H9 (cell line): ENCODE measurements at regions not wholly inside any gene's neighbourhood (a gene's known extent, or its start where the extent isn't known, plus 50 kb on each side); places are given as distances from the start of the nearest gene placed in this dataset.

Source experiments
- DNase-seq: peaks from one replicate; pipeline ENCODE4 v3.0.0-alpha.2; 2017
- H2AFZ ChIP-seq: one replicate; pipeline ENCODE4 v1.6.1; 2013; ENCODE audit warnings: mild to moderate bottlenecking, low read length, control low read depth, moderate library complexity
- H2AK5ac ChIP-seq: 2 replicates; pipeline ENCODE4 v1.6.1; 2013; ENCODE audit warnings: low read length, control low read depth, mixed read lengths; ENCODE audit not compliant: insufficient read length
- H2BK120ac ChIP-seq: one replicate; pipeline ENCODE4 v1.6.1; 2013; ENCODE audit warnings: low read depth, mild to moderate bottlenecking, low read length, control low read depth, inconsistent platforms; ENCODE audit not compliant: poor library complexity, severe bottlenecking
- H2BK12ac ChIP-seq: 2 replicates; pipeline ENCODE4 v1.6.1; 2013; ENCODE audit warnings: low read length, control low read depth, mixed read lengths, low read depth; ENCODE audit not compliant: insufficient read length
- H2BK15ac ChIP-seq: 2 replicates; pipeline ENCODE4 v1.6.1; 2013; ENCODE audit warnings: low read depth, low read length, control low read depth
- H2BK20ac ChIP-seq: one replicate; pipeline ENCODE4 v1.6.1; 2013; ENCODE audit warnings: low read depth, mild to moderate bottlenecking, low read length, control low read depth, inconsistent platforms; ENCODE audit not compliant: poor library complexity, severe bottlenecking
- H2BK5ac ChIP-seq: 2 replicates; pipeline ENCODE4 v1.6.1; 2013; ENCODE audit warnings: low read length, control low read depth, mixed read lengths; ENCODE audit not compliant: insufficient read length
- H3K14ac ChIP-seq: 2 replicates; pipeline ENCODE4 v1.6.1; 2013; ENCODE audit warnings: low read length, control low read depth; ENCODE audit not compliant: insufficient read depth
- H3K18ac ChIP-seq: 2 replicates; pipeline ENCODE4 v1.6.1; 2013; ENCODE audit warnings: low read depth, mild to moderate bottlenecking, mixed read lengths, low read length, control low read depth; ENCODE audit not compliant: insufficient read length
- H3K23ac ChIP-seq: 2 replicates; pipeline ENCODE4 v1.6.1; 2013; ENCODE audit warnings: low read length, control low read depth, mixed read lengths, low read depth; ENCODE audit not compliant: insufficient read length
- H3K23me2 ChIP-seq: 2 replicates; pipeline ENCODE4 v1.6.1; 2013; ENCODE audit warnings: low read depth, mild to moderate bottlenecking, mixed read lengths, low read length, control low read depth; ENCODE audit not compliant: insufficient read length, poor library complexity, severe bottlenecking
- H3K27ac ChIP-seq: 2 replicates; pipeline ENCODE4 v1.5.1; 2013; ENCODE audit warnings: low read length, control low read depth, mixed read lengths, low read depth; ENCODE audit not compliant: insufficient read length
- H3K27me3 ChIP-seq: 2 replicates; pipeline ENCODE4 v1.6.1; 2013; ENCODE audit warnings: low read length, control low read depth, inconsistent platforms; ENCODE audit not compliant: insufficient read depth
- H3K4ac ChIP-seq: 2 replicates; pipeline ENCODE4 v1.6.1; 2013; ENCODE audit warnings: low read depth, mild to moderate bottlenecking, control low read depth, inconsistent platforms, low read length, moderate library complexity
- H3K4me1 ChIP-seq: 2 replicates; pipeline ENCODE4 v1.6.1; 2013; ENCODE audit warnings: low read length, control low read depth, inconsistent platforms; ENCODE audit not compliant: insufficient read depth
- H3K4me2 ChIP-seq: 2 replicates; pipeline ENCODE4 v1.6.1; 2013; ENCODE audit warnings: low read length, control low read depth, mixed read lengths; ENCODE audit not compliant: insufficient read length, insufficient read depth
- H3K56ac ChIP-seq: 2 replicates; pipeline ENCODE4 v1.6.1; 2013; ENCODE audit warnings: low read depth, mild to moderate bottlenecking, mixed read lengths, low read length, control low read depth; ENCODE audit not compliant: insufficient read length
- H3K79me1 ChIP-seq: 2 replicates; pipeline ENCODE4 v1.6.1; 2013; ENCODE audit warnings: low read depth, mild to moderate bottlenecking, moderate library complexity, low read length, control low read depth, inconsistent platforms; ENCODE audit not compliant: insufficient read depth, poor library complexity, severe bottlenecking
- H3K79me2 ChIP-seq: 2 replicates; pipeline ENCODE4 v1.6.1; 2013; ENCODE audit warnings: low read length, control low read depth, inconsistent platforms; ENCODE audit not compliant: insufficient read depth
- H3K9ac ChIP-seq: 2 replicates; pipeline ENCODE4 v1.6.1; 2013; ENCODE audit warnings: low read length, control low read depth, mixed read lengths; ENCODE audit not compliant: insufficient read length; ENCODE audit errors: extremely low read depth
- H3K9me3 ChIP-seq: one replicate; pipeline ENCODE4 v1.6.1; 2013; ENCODE audit warnings: low read depth, low read length, inconsistent platforms; ENCODE audit not compliant: control insufficient read depth
- H3T11ph ChIP-seq: one replicate; pipeline ENCODE4 v1.6.1; 2013; ENCODE audit warnings: mild to moderate bottlenecking, low read length, control low read depth, inconsistent platforms
- H4K20me1 ChIP-seq: one replicate; pipeline ENCODE4 v1.6.1; 2013; ENCODE audit not compliant: control insufficient read depth, insufficient read length, insufficient read depth
- H4K5ac ChIP-seq: 2 replicates; pipeline ENCODE4 v1.6.1; 2013; ENCODE audit warnings: low read depth, mild to moderate bottlenecking, mixed read lengths, low read length, control low read depth; ENCODE audit not compliant: insufficient read length
- H4K8ac ChIP-seq: replicated peaks from 2 replicates; pipeline ENCODE4 v1.6.1; 2013; ENCODE audit warnings: low read length, control low read depth, mixed read lengths, low read depth; ENCODE audit not compliant: insufficient read length
- H4K91ac ChIP-seq: 2 replicates; pipeline ENCODE4 v1.6.1; 2013; ENCODE audit warnings: low read depth, mild to moderate bottlenecking, moderate library complexity, mixed read lengths, low read length, control low read depth; ENCODE audit not compliant: insufficient read length
- H3K27ac Mint-ChIP-seq, 3 experiments: 2 replicates in 2 of 3; 3 replicates in 1 of 3; pipeline ENCODE4 v1.8.0; 2020 to 2021; ENCODE audit warnings: mixed read lengths in 3 of 3, mild to moderate bottlenecking in 1 of 3, moderate library complexity in 1 of 3
- H3K27me3 Mint-ChIP-seq: 2 replicates; pipeline ENCODE4 v1.8.0; 2021; ENCODE audit warnings: low read depth, mild to moderate bottlenecking, moderate library complexity, mixed read lengths
- H3K36me3 Mint-ChIP-seq, 3 experiments: 2 replicates in 2 of 3; 3 replicates in 1 of 3; pipeline ENCODE4 v1.8.0; 2020 to 2021; ENCODE audit warnings: low read depth in 3 of 3, mixed read lengths in 3 of 3; ENCODE audit not compliant: insufficient read depth in 1 of 3
- H3K4me1 Mint-ChIP-seq, 2 experiments: 2 replicates each; pipeline ENCODE4 v1.8.0; 2020; ENCODE audit warnings: mixed read lengths in 2 of 2
- H3K4me3 Mint-ChIP-seq, 2 experiments: 2 replicates in 1 of 2; 3 replicates in 1 of 2; pipeline ENCODE4 v1.8.0; 2020 to 2021; ENCODE audit warnings: mild to moderate bottlenecking in 2 of 2, mixed read lengths in 2 of 2, moderate library complexity in 1 of 2
- H3K9me3 Mint-ChIP-seq, 2 experiments: 2 replicates in 1 of 2; 3 replicates in 1 of 2; pipeline ENCODE4 v1.8.0; 2020; ENCODE audit warnings: mild to moderate bottlenecking in 2 of 2, mixed read lengths in 2 of 2, moderate library complexity in 1 of 2
- WGBS: extraction: QIAGEN DNeasy Blood & Tissue Kit; methylation state at CpG from one replicate; pipeline ENCODE4 v1.1.7; 2013; ENCODE audit warnings: missing lambda C conversion rate, low lambda C conversion rate, mixed read lengths; ENCODE audit not compliant: insufficient read length; ENCODE audit errors: extremely low coverage; 5-methylcytosine and 5-hydroxymethylcytosine counted together
- TF ChIP-seq, protein P1 (sequence below): fragments of 200-600 bp; sonication (generic); conservative IDR thresholded peaks from 3 replicates; pipeline ENCODE4 v1.8.0; 2021; ENCODE audit warnings: antibody characterized with exemption, mild to moderate bottlenecking

DNA sequence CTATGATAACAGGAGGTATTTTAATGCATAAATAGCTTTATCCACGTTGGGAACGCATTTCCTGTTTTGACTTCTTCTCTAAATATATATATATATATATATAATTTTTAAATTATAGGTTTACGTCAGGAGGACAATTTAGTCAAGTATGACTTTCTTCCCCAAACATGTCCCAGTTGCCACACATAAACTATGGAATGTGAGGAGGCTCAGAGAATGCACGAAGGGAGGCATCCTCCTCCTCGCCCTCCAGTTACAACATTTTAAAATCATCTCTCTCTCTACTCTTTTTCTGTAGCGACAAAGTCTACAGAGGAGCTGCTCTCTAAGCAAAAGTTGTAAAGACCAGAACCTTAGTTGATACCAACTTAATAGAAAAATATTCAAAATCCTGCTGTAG, 106.9 kb upstream of the LYZL1 start:
- no peak overlapping the region for H2BK5ac ChIP-seq
- H3T11ph ChIP-seq, result no peak overlapping the region
- no CpG with 5 or more reads among the region's 6 CpGs for WGBS
- no peaks in the 10 kb centered on the region for H3K4me1 ChIP-seq
- no peaks in the 10 kb centered on the region for H3K9me3 ChIP-seq
- no peak overlapping the region for H3K9ac ChIP-seq
- no peak overlapping the region for H3K56ac ChIP-seq
- Mint-ChIP-seq H3K4me3 (no peak overlapping the region), H3K9me3 (no peaks in the 10 kb centered on the region), H3K27me3 (no peaks in the 10 kb centered on the region), H3K36me3 (no peaks in the 10 kb centered on the region), H3K4me1 (peaks cover 7% of the 10 kb centered on the region in 2 experiments), H3K27ac (no peak overlapping the region)
- no peaks in the 10 kb centered on the region for H3K79me2 ChIP-seq
- H3K18ac ChIP-seq, result no peak overlapping the region
- H2AK5ac ChIP-seq, result no peak overlapping the region
- no peak overlapping the region for H2BK20ac ChIP-seq
- H2AFZ ChIP-seq, result no peak overlapping the region
- H2BK12ac ChIP-seq, result no peak overlapping the region
- no peak overlapping the region for H2BK120ac ChIP-seq
- no peak overlapping the region for H3K4me2 ChIP-seq
- H3K23me2 ChIP-seq, result no peaks in the 10 kb centered on the region
- H4K5ac ChIP-seq, result no peak overlapping the region
- H4K8ac ChIP-seq, result no peak overlapping the region
- H3K79me1 ChIP-seq, result no peaks in the 10 kb centered on the region
- H4K91ac ChIP-seq, result no peak overlapping the region
- TF ChIP-seq, protein P1, sequence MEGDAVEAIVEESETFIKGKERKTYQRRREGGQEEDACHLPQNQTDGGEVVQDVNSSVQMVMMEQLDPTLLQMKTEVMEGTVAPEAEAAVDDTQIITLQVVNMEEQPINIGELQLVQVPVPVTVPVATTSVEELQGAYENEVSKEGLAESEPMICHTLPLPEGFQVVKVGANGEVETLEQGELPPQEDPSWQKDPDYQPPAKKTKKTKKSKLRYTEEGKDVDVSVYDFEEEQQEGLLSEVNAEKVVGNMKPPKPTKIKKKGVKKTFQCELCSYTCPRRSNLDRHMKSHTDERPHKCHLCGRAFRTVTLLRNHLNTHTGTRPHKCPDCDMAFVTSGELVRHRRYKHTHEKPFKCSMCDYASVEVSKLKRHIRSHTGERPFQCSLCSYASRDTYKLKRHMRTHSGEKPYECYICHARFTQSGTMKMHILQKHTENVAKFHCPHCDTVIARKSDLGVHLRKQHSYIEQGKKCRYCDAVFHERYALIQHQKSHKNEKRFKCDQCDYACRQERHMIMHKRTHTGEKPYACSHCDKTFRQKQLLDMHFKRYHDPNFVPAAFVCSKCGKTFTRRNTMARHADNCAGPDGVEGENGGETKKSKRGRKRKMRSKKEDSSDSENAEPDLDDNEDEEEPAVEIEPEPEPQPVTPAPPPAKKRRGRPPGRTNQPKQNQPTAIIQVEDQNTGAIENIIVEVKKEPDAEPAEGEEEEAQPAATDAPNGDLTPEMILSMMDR, result no peak
- H3K27ac ChIP-seq, result no peak overlapping the region
- no peak for DNase-seq
- no peak overlapping the region for H3K23ac ChIP-seq
- H3K27me3 ChIP-seq, result no peaks in the 10 kb centered on the region; the same call in 1 of the 2 replicates
- H3K14ac ChIP-seq, result no peak overlapping the region
- H3K4ac ChIP-seq, result no peak overlapping the region
- H2BK15ac ChIP-seq, result no peak overlapping the region
- H4K20me1 ChIP-seq, result no peaks in the 10 kb centered on the region
